PC-3 (cell line): ENCODE measurements at regions not wholly inside any gene's neighbourhood (a gene's known extent, or its start where the extent isn't known, plus 50 kb on each side); places are given as distances from the start of the nearest gene placed in this dataset.

ENCODE experiments used
- ATAC-seq: fragments of 200-7000 bp; cut with Tn5 transposase; 2 replicates; pipeline ENCODE4 v1.9.1; 2020; ENCODE audit warnings: mild to moderate bottlenecking, moderate library complexity
- BruUV-seq: library from RNA; stranded (reverse); fragments of 400-500 nt; replicated peaks from 2 replicates; lab custom pipeline; 2021; lab: Mats Ljungman, UMichigan
- CTCF ChIA-PET: fragments of 300-600 bp; sonication (Branson Sonifier 250); formaldehyde crosslinking; loops from one replicate; lab custom pipeline; 2022; ENCODE audit warnings: antibody characterized with exemption; lab: Charles Lee
- POLR2A ChIA-PET: fragments of 300-600 bp; sonication (Branson Sonifier 250); formaldehyde crosslinking; loops from one replicate; lab custom pipeline; 2022; ENCODE audit warnings: antibody characterized with exemption; ENCODE audit not compliant: unreplicated experiment; lab: Charles Lee
- DNase-seq: peaks from one replicate; pipeline ENCODE4 v3.0.0-alpha.2; 2015
- H2AFZ ChIP-seq: fragments of 300-600 bp; sonication (generic); 2 replicates; pipeline ENCODE4 v1.6.0; 2016; ENCODE audit warnings: antibody characterized with exemption, low read length
- H3F3A ChIP-seq: fragments of 300-600 bp; sonication (generic); one replicate; pipeline ENCODE4 v1.6.0; 2017; ENCODE audit warnings: antibody characterized with exemption, low read length, control low read depth, mild to moderate bottlenecking; ENCODE audit not compliant: unreplicated experiment
- H3K27ac ChIP-seq: fragments of 300-600 bp; sonication (generic); 2 replicates; pipeline ENCODE4 v1.5.1; 2016; ENCODE audit warnings: mild to moderate bottlenecking, low read length
- H3K27me3 ChIP-seq: fragments of 300-600 bp; sonication (generic); 2 replicates; pipeline ENCODE4 v1.6.1; 2016; ENCODE audit warnings: low read length, mixed read lengths
- H3K36me3 ChIP-seq: fragments of 300-600 bp; sonication (generic); 2 replicates; pipeline ENCODE4 v1.6.1; 2016; ENCODE audit warnings: low read depth, mixed run types, low read length, mixed read lengths
- H3K4me1 ChIP-seq: fragments of 300-600 bp; sonication (generic); 2 replicates; pipeline ENCODE4 v1.5.1; 2016; ENCODE audit warnings: low read length; ENCODE audit not compliant: insufficient read depth
- H3K4me2 ChIP-seq: fragments of 300-600 bp; sonication (generic); 2 replicates; pipeline ENCODE4 v1.6.0; 2016; ENCODE audit warnings: low read length
- H3K4me3 ChIP-seq: fragments of 300-600 bp; sonication (generic); 2 replicates; pipeline ENCODE4 v1.5.1; 2016; ENCODE audit warnings: mild to moderate bottlenecking, low read length, mixed read lengths
- H3K79me2 ChIP-seq: fragments of 300-600 bp; sonication (generic); 2 replicates; pipeline ENCODE4 v1.6.1; 2017; ENCODE audit warnings: low read length, mixed read lengths
- H3K9ac ChIP-seq: fragments of 300-600 bp; sonication (generic); 2 replicates; pipeline ENCODE4 v1.6.0; 2016; ENCODE audit warnings: mild to moderate bottlenecking, low read length
- H3K9me2 ChIP-seq: fragments of 300-600 bp; sonication (generic); replicated peaks from 2 replicates; pipeline ENCODE4 v1.6.1; 2016; ENCODE audit warnings: mixed run types, low read length, mixed read lengths
- H3K9me3 ChIP-seq: fragments of 300-600 bp; sonication (generic); 2 replicates; pipeline ENCODE4 v1.6.1; 2016; ENCODE audit warnings: low read length, mixed read lengths
- H4K20me1 ChIP-seq: fragments of 300-600 bp; sonication (generic); 2 replicates; pipeline ENCODE4 v1.6.1; 2016; ENCODE audit warnings: low read length, mixed read lengths
- EZH2 ChIP-seq: fragments of 300-600 bp; sonication (generic); IDR thresholded peaks from one replicate; pipeline ENCODE4 v1.6.1; 2017; ENCODE audit warnings: antibody characterized with exemption, mild to moderate bottlenecking, low read length; ENCODE audit not compliant: unreplicated experiment
- EZH2phosphoT487 ChIP-seq: fragments of 300-600 bp; sonication (generic); IDR thresholded peaks from 2 replicates; pipeline ENCODE4 v1.6.1; 2018; ENCODE audit warnings: mild to moderate bottlenecking, antibody characterized with exemption, low read length, borderline replicate concordance
- intact Hi-C: fragments of 100-400 bp; cut with micrococcal nuclease; formaldehyde crosslinking; loops from 2 replicates; pipeline ENCODE4 v1.9.0; 2023
- TF ChIP-seq, protein P1 (sequence below): fragments of 300-600 bp; sonication (generic); conservative IDR thresholded peaks from 2 replicates; pipeline ENCODE4 v1.5.1; 2017; ENCODE audit warnings: antibody characterized with exemption, low read depth, mild to moderate bottlenecking, low read length

DNA sequence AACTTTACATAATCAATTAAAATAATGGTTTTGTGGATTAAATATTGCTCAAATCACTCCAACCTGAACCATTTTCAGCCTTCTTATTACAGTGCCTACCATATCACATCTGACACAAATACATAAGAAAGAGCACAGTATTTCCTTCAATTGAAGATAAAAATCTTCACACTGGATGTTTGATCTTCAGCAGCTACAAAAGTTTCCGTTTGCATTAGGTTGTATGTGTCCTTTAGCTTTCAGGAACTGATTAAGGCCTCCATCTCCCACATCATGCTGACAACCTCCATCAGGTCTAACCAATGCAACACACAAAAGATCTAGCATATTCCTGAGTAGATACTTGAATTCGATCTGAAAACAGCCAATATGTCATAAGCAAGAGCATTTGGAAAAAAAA lies 195.1 kb upstream of the NR5A2 start:
- no peaks in the 10 kb centered on the region for H3F3A ChIP-seq
- peaks cover 35% of the 10 kb centered on the region for H3K27me3 ChIP-seq
- DNase-seq (no peak), ATAC-seq (no peak)
- H3K4me2 ChIP-seq, result no peak overlapping the region
- no peaks in the 10 kb centered on the region for H3K9me3 ChIP-seq
- H3K4me3 ChIP-seq, result no peak overlapping the region
- ChIA-PET CTCF (no interaction called here), POLR2A (no interaction called here)
- H2AFZ ChIP-seq, result no peak overlapping the region
- H3K9me2 ChIP-seq, result no peaks in the 10 kb centered on the region
- no TSS peak for BruUV-seq
- intact Hi-C loops, result no loop called here
- H3K79me2 ChIP-seq, result no peaks in the 10 kb centered on the region
- H3K27ac ChIP-seq, result no peak overlapping the region
- TF ChIP-seq EZH2 (no peak), EZH2phosphoT487 (no peak)
- TF ChIP-seq, protein P1, sequence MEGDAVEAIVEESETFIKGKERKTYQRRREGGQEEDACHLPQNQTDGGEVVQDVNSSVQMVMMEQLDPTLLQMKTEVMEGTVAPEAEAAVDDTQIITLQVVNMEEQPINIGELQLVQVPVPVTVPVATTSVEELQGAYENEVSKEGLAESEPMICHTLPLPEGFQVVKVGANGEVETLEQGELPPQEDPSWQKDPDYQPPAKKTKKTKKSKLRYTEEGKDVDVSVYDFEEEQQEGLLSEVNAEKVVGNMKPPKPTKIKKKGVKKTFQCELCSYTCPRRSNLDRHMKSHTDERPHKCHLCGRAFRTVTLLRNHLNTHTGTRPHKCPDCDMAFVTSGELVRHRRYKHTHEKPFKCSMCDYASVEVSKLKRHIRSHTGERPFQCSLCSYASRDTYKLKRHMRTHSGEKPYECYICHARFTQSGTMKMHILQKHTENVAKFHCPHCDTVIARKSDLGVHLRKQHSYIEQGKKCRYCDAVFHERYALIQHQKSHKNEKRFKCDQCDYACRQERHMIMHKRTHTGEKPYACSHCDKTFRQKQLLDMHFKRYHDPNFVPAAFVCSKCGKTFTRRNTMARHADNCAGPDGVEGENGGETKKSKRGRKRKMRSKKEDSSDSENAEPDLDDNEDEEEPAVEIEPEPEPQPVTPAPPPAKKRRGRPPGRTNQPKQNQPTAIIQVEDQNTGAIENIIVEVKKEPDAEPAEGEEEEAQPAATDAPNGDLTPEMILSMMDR, result no peak
- H3K36me3 ChIP-seq, result no peaks in the 10 kb centered on the region
- no peak overlapping the region for H3K9ac ChIP-seq
- no peaks in the 10 kb centered on the region for H4K20me1 ChIP-seq
- H3K4me1 ChIP-seq, result no peaks in the 10 kb centered on the region

DNA sequence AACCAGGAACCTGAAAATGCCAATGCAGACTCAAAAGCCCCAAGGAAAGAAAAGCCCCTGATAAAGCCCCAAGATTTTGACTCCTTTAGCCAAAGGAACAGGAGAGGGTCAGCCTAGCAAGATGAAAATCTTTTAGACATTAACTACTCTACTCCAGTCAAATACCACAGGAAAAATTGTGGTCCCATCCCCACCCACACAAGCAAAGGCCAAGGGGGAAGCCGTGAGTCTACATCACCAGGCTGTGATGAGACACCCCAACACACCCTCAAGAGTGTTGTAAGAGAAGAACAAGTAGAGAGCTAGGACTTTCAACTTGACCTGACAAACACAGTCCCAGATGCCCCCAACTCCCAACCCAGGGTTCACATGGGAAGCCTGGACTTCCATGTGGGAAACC lies 192.8 kb upstream of the NR5A2 start:
- DNase-seq (no peak), ATAC-seq (no peak)
- H2AFZ ChIP-seq, result no peak overlapping the region
- H3F3A ChIP-seq, result no peaks in the 10 kb centered on the region
- no peaks in the 10 kb centered on the region for H4K20me1 ChIP-seq
- no TSS peak for BruUV-seq
- POLR2A ChIA-PET, result no interaction called here
- no peak overlapping the region for H3K27ac ChIP-seq
- no peak overlapping the region for H3K9ac ChIP-seq
- H3K4me3 ChIP-seq, result no peak overlapping the region
- H3K79me2 ChIP-seq, result no peaks in the 10 kb centered on the region
- CTCF ChIA-PET, result no interaction called here
- TF ChIP-seq EZH2 (no peak), EZH2phosphoT487 (no peak)
- TF ChIP-seq, protein P1, result no peak
- H3K9me3 ChIP-seq, result no peaks in the 10 kb centered on the region
- intact Hi-C loops, result no loop called here
- H3K27me3 ChIP-seq, result peaks cover 41% of the 10 kb centered on the region
- no peak overlapping the region for H3K4me2 ChIP-seq
- H3K4me1 ChIP-seq, result no peaks in the 10 kb centered on the region
- no peaks in the 10 kb centered on the region for H3K36me3 ChIP-seq
- no peaks in the 10 kb centered on the region for H3K9me2 ChIP-seq

DNA sequence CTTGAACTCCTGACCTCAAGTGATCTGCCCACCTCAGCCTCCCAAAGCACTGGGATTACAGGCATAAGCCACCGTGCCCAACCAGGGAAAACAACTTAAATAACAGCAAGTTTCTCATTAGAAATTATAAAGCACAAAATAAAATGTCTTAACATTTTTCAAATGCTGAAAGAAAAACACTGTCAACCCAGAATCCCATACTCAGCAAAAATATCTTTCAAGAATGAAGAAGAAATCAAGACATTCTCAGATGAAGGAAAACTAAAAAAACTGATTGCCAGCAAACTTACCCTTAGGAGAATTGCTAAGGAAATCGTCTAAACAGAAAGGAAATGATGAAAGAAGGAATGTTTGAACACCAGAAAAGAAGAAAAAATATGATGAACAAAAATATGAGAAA lies 191.1 kb upstream of the NR5A2 start:
- DNase-seq (no peak), ATAC-seq (no peak)
- Histone ChIP-seq H3K27ac (no peak overlapping the region), H3K4me2 (no peak overlapping the region), H3K9me3 (no peaks in the 10 kb centered on the region), H3K36me3 (no peaks in the 10 kb centered on the region), H3K4me3 (no peak overlapping the region), H2AFZ (no peak overlapping the region), H3K27me3 (peaks cover 41% of the 10 kb centered on the region), H3K79me2 (no peaks in the 10 kb centered on the region), H3K9me2 (no peaks in the 10 kb centered on the region), H3F3A (no peaks in the 10 kb centered on the region), H4K20me1 (no peaks in the 10 kb centered on the region), H3K9ac (no peak overlapping the region), H3K4me1 (no peaks in the 10 kb centered on the region)
- ChIA-PET POLR2A (no interaction called here), CTCF (no interaction called here)
- TF ChIP-seq EZH2 (no peak), EZH2phosphoT487 (no peak)
- TF ChIP-seq, protein P1, result no peak
- intact Hi-C loops, result no loop called here
- BruUV-seq, result no TSS peak
